OCI-LY1 (cell line): ENCODE measurements at regions not wholly inside any gene's neighbourhood (a gene's known extent, or its start where the extent isn't known, plus 50 kb on each side); places are given as distances from the start of the nearest gene placed in this dataset.

ENCODE experiments used
- EZH2 ChIP-seq: fragments of 200-600 bp; sonication (generic), shearing (Covaris generic); IDR thresholded peaks from 2 replicates; pipeline ENCODE4 v1.8.0; 2017; ENCODE audit warnings: borderline replicate concordance, mixed run types, mild to moderate bottlenecking, antibody characterized with exemption, low read length, moderate library complexity, mixed read lengths
- TF ChIP-seq, protein P1 (sequence below): fragments of 200-600 bp; sonication (generic), shearing (Covaris generic); IDR thresholded peaks from 2 replicates; pipeline ENCODE4 v1.5.1; 2017; ENCODE audit warnings: mild to moderate bottlenecking, antibody characterized with exemption, low read length, moderate library complexity, mixed read lengths

DNA sequence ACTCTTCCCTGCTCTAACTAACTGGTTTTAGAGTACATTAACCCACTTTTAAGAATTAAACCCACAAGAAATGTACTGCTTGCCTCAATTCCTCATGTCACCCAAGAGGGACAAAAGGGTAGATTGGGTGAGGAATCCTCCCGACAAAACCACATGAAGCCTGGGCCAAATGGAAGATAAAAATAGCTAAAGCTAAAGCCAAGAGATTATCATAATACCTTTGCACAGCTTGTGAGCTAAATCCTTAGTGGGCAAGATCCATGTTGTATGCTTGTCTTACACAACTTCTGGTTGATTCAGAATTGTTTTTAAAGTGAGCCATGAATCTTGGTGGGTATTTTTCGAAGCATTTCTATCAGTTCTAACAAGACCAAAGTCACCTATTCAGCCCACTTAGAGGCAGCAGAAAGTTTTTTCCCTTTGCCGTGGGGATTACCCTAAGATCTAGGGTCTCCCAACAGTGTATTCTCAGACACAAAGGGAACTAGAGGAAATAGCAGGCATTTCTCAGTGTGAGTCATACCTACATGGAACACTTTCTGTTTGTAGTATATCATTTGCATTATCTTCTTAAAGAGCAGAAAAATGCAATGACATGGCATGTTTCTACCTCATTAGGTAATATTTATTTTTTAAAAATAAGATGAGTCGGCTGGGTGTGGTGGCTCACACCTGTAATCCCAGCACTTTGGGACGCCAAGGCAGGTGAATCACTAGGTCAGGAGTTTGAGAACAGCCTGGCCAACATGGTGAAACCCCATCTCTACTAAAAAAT, 616.6 kb downstream of the KCNH5 start:
- no peak for TF ChIP-seq EZH2
- TF ChIP-seq, protein P1, sequence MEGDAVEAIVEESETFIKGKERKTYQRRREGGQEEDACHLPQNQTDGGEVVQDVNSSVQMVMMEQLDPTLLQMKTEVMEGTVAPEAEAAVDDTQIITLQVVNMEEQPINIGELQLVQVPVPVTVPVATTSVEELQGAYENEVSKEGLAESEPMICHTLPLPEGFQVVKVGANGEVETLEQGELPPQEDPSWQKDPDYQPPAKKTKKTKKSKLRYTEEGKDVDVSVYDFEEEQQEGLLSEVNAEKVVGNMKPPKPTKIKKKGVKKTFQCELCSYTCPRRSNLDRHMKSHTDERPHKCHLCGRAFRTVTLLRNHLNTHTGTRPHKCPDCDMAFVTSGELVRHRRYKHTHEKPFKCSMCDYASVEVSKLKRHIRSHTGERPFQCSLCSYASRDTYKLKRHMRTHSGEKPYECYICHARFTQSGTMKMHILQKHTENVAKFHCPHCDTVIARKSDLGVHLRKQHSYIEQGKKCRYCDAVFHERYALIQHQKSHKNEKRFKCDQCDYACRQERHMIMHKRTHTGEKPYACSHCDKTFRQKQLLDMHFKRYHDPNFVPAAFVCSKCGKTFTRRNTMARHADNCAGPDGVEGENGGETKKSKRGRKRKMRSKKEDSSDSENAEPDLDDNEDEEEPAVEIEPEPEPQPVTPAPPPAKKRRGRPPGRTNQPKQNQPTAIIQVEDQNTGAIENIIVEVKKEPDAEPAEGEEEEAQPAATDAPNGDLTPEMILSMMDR = no peak
